Left cardiac atrium (tissue), 4 donors: ENCODE measurements at regions not wholly inside any gene's neighbourhood (a gene's known extent, or its start where the extent isn't known, plus 50 kb on each side); places are given as distances from the start of the nearest gene placed in this dataset.
A peak's percentile ranks its signal among the peaks of the same experiment; 100 is the strongest.

Source experiments
- ATAC-seq, 2 donors: fragments of 200-7000 bp; cut with Tn5 transposase; one replicate each; pipeline ENCODE4 v1.9.1; 2020; ENCODE audit warnings: mild to moderate bottlenecking in 2 of 2, moderate library complexity in 2 of 2
- DNase-seq: peaks from one replicate; pipeline ENCODE4 v3.0.0-alpha.2; 2020
- intact Hi-C, 2 donors: fragments of 100-400 bp; cut with DNase I; formaldehyde crosslinking; loops; one replicate each; pipeline versions ENCODE4 v1.14.1 to v1.15.1; 2022 to 2023
- donor health status: DM: no; HTN: yes; CAD: no.
- donor health status: DM: no; HTN: yes; CAD: no; lungs with severe emphysema.
- donor health status: DM: yes; HTN: yes; CAD: no.
- donor health status: Dilated cardiomyopathy.

- DNase-seq (no peak), ATAC-seq (peak in 1 of 2 donors; percentile 57)
- intact Hi-C loops: no loop called here
Measured at GRCh38 chr12:116466536-116466935, 92.6 kb upstream of the MAP1LC3B2 start.

GRCh38 chr12:116469344-116469743 is 89.8 kb upstream of the MAP1LC3B2 start:
- no peak for DNase-seq
- intact Hi-C loops: no loop called here
- ATAC-seq: no peak

GRCh38 chr12:116471544-116471943 is 87.6 kb upstream of the MAP1LC3B2 start:
- ATAC-seq: no peak
- intact Hi-C loops: no loop called here
- no peak for DNase-seq

GRCh38 chr12:116472193-116472592 is 87.0 kb upstream of the MAP1LC3B2 start:
- no peak for DNase-seq
- intact Hi-C loops: no loop called here
- no peak for ATAC-seq

GRCh38 chr12:116473416-116473815 is 85.8 kb upstream of the MAP1LC3B2 start:
- DNase-seq: no peak
- ATAC-seq: no peak
- intact Hi-C loops: no loop called here

- DNase-seq (no peak), ATAC-seq (no peak)
- intact Hi-C loops: no loop called here
Measured at GRCh38 chr12:116474331-116474730, 84.8 kb upstream of the MAP1LC3B2 start.

GRCh38 chr12:116474899-116475298 is 84.3 kb upstream of the MAP1LC3B2 start:
- DNase-seq (no peak), ATAC-seq (no peak)
- intact Hi-C loops: no loop called here

- intact Hi-C loops: no loop called here
- DNase-seq (no peak), ATAC-seq (no peak)
Measured at GRCh38 chr12:116476227-116476822, 82.9 kb upstream of the MAP1LC3B2 start.

- no peak for ATAC-seq
- intact Hi-C loops: no loop called here
Measured at GRCh38 chr12:116478243-116478773, 80.9 kb upstream of the MAP1LC3B2 start.

GRCh38 chr12:116480210-116480810 is 78.9 kb upstream of the MAP1LC3B2 start:
- ATAC-seq (no peak), DNase-seq (no peak)
- intact Hi-C loops: no loop called here

More at GRCh38 chr12:116478243-116478773, 80.9 kb upstream of the MAP1LC3B2 start:
- no peak for DNase-seq

GRCh38 chr12:116481726-116482125 is 77.5 kb upstream of the MAP1LC3B2 start:
- DNase-seq (no peak), ATAC-seq (no peak)
- intact Hi-C loops: no loop called here

- DNase-seq (no peak), ATAC-seq (no peak)
- intact Hi-C loops: no loop called here
Measured at GRCh38 chr12:116482179-116482578, 77.0 kb upstream of the MAP1LC3B2 start.

- no peak for ATAC-seq
- intact Hi-C loops: no loop called here
- no peak for DNase-seq
Measured at GRCh38 chr12:116482859-116483258, 76.3 kb upstream of the MAP1LC3B2 start.

GRCh38 chr12:116483959-116484750 is 75.0 kb upstream of the MAP1LC3B2 start:
- DNase-seq (no peak), ATAC-seq (no peak)
- intact Hi-C loops: no loop called here

GRCh38 chr12:116484807-116485206 is 74.4 kb upstream of the MAP1LC3B2 start:
- intact Hi-C loops: no loop called here
- DNase-seq (no peak), ATAC-seq (no peak)

- ATAC-seq: no peak
- intact Hi-C loops: no loop called here
- DNase-seq: no peak
Measured at GRCh38 chr12:116489116-116489515, 70.1 kb upstream of the MAP1LC3B2 start.

- no peak for ATAC-seq
- intact Hi-C loops: no loop called here
- DNase-seq: no peak
Measured at GRCh38 chr12:116490471-116490870, 68.7 kb upstream of the MAP1LC3B2 start.

- no peak for ATAC-seq
- intact Hi-C loops: no loop called here
- no peak for DNase-seq
Measured at GRCh38 chr12:116492703-116493324, 66.4 kb upstream of the MAP1LC3B2 start.

GRCh38 chr12:116495260-116495659 is 63.9 kb upstream of the MAP1LC3B2 start:
- intact Hi-C loops: no loop called here
- DNase-seq: no peak
- no peak for ATAC-seq

- intact Hi-C loops: no loop called here
- DNase-seq (no peak), ATAC-seq (peak; percentile 30 to 54)
Measured at GRCh38 chr12:116497051-116497591, 62.1 kb upstream of the MAP1LC3B2 start.
